HCT116 (cell line): ENCODE measurements at regions not wholly inside any gene's neighbourhood (a gene's known extent, or its start where the extent isn't known, plus 50 kb on each side); places are given as distances from the start of the nearest gene placed in this dataset.

ENCODE experiments used
- JUND ChIP-seq: IDR thresholded peaks from 2 replicates; pipeline ENCODE4 v1.6.1; 2012
- POLR2A ChIP-seq: IDR thresholded peaks from 2 replicates; pipeline ENCODE4 v1.7.0; 2011; ENCODE audit warnings: borderline replicate concordance; ENCODE audit not compliant: insufficient read depth, insufficient read length; ENCODE audit errors: extremely low read depth
- POLR2AphosphoS5 ChIP-seq: IDR thresholded peaks from 2 replicates; pipeline ENCODE4 v1.6.1; 2011; ENCODE audit warnings: mild to moderate bottlenecking, low read depth, low read length, moderate library complexity
- SIN3A ChIP-seq: IDR thresholded peaks from 2 replicates; pipeline ENCODE4 v1.6.1; 2012; ENCODE audit warnings: low read depth
- TF ChIP-seq, protein P1 (sequence below), 3 experiments: fragments of 200-600 bp in 1 of 3; sonication (generic) in 1 of 3; IDR thresholded peaks in 2 of 3; conservative IDR thresholded peaks in 1 of 3; 2 replicates each; pipeline ENCODE4 v1.5.1; 2012 to 2017; ENCODE audit warnings: low read depth in 2 of 3, low read length in 2 of 3, antibody characterized with exemption in 1 of 3, borderline replicate concordance in 1 of 3, control low read depth in 1 of 3, mild to moderate bottlenecking in 1 of 3, mixed read lengths in 1 of 3, mixed run types in 1 of 3, moderate library complexity in 1 of 3; ENCODE audit not compliant: insufficient read depth in 1 of 3
- TF ChIP-seq, protein P2 (sequence below): IDR thresholded peaks from 2 replicates; pipeline ENCODE4 v1.6.1; 2012

DNA sequence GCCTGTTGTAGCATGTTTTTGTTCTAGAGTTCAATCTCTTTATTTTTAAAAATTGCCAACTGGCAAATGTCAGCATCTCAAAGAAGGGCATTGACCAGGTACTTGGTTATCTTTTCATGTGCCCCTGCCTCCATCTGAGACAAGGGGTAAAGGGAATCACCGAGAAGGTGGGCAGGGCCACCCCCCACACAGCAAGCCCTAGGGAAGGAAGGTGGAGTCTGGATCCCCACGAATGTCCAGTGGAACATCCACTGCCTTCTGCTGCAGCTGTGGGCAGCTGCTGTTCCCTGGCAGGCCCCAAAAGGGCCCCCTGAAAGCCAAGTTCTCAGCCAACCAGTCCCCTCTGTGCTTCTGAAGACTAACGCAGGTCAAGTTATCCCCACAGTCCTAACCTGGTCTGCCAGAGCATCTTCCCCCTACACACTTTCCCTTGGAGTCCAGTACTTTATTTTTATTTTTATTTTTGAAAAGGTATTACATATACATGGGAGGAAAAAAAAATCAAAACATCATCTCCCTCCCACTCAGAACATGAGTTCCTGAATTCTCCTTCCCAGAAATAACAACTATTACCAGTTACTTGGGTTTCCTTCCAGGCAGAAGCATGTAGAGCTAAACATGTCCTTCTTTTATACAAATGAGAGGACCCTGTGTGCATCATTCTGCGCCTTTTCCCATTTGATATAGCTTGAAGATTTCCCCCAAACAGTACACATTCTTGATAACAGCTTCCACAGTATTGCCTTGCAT, 253.7 kb downstream of the MAFB start:
- TF ChIP-seq POLR2A (no peak), SIN3A (no peak), JUND (no peak), POLR2AphosphoS5 (no peak)
- TF ChIP-seq, protein P1, sequence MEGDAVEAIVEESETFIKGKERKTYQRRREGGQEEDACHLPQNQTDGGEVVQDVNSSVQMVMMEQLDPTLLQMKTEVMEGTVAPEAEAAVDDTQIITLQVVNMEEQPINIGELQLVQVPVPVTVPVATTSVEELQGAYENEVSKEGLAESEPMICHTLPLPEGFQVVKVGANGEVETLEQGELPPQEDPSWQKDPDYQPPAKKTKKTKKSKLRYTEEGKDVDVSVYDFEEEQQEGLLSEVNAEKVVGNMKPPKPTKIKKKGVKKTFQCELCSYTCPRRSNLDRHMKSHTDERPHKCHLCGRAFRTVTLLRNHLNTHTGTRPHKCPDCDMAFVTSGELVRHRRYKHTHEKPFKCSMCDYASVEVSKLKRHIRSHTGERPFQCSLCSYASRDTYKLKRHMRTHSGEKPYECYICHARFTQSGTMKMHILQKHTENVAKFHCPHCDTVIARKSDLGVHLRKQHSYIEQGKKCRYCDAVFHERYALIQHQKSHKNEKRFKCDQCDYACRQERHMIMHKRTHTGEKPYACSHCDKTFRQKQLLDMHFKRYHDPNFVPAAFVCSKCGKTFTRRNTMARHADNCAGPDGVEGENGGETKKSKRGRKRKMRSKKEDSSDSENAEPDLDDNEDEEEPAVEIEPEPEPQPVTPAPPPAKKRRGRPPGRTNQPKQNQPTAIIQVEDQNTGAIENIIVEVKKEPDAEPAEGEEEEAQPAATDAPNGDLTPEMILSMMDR (IDR thresholded peaks at IDR 0.05 in 2 of 3, conservative IDR thresholded peaks at IDR 0.05 in 1 of 3; ENCODE audit: borderline replicate concordance in 1 of 3, insufficient read depth in 1 of 3, low read depth in 2 of 3, low read length in 2 of 3) = no peak
- TF ChIP-seq, protein P2, sequence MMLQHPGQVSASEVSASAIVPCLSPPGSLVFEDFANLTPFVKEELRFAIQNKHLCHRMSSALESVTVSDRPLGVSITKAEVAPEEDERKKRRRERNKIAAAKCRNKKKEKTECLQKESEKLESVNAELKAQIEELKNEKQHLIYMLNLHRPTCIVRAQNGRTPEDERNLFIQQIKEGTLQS = no peak
